HG02610 (cell line): ENCODE measurements at regions not wholly inside any gene's neighbourhood (a gene's known extent, or its start where the extent isn't known, plus 50 kb on each side); places are given as distances from the start of the nearest gene placed in this dataset.
A peak's percentile ranks its signal among the peaks of the same experiment; 100 is the strongest.

ENCODE experiments used
- ATAC-seq: cut with Tn5 transposase; IDR thresholded peaks from one replicate; pipeline ENCODE4 v1.9.1; 2021; ENCODE audit warnings: mild to moderate bottlenecking, moderate library complexity; ENCODE audit not compliant: unreplicated experiment

DNA sequence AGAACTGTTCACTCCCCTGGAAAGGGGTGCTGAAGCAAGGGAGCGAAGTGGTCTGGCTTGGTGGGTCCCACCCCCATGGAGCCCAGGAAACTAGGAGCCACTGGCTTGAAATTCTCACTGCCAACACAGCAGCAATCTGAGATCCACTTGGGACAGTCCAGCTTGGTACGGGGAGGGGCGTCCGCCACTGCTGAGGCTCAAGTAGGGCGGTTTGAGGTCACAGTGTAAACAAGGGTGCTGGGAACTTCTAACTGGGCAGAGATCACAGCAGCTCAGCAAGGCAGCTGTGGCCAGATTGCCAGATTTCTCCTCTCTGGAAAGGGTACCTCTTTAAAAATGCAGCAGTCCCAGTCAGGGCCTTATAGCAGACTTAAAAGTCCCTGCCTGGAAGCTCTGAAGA lies 53.9 kb upstream of the GALNTL6 start:
- ATAC-seq = no peak

DNA sequence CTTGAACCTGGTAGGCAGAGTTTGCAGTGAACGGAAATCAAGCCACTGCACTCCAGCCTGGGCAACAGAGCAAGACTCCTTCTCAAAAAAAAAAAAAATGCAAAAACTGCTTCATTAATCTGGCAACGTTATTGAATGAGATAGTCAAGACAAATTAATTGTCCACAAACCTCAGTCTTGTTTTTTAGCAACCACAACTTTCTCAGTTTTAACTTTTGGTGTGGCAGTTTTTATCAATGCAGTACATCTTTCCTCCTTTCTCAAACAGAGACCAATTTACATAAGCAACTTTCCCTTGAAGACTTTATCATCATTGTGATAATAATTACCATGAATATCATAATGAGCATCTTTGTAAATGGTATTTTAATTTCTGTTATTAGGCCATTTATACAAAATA lies 61.7 kb upstream of the GALNTL6 start:
- no peak for ATAC-seq

DNA sequence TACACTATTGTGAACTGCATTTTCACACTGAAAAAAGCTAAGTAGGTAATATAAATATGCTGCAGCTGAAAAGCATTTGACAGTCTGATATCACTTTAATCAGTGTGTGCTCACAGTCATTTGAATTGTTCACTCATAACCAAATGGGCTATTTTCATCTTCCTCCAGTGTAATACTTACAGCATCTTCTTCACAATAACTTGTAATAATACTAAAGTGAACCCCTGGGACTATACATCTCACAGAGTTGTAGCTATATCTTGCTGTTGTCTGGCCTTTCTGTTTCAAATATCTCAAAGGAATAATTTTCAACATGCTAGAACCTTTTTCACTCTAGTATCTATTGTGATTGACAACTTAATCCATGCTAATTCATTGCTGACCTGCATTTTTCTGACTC lies 66.8 kb upstream of the GALNTL6 start:
- no peak for ATAC-seq

DNA sequence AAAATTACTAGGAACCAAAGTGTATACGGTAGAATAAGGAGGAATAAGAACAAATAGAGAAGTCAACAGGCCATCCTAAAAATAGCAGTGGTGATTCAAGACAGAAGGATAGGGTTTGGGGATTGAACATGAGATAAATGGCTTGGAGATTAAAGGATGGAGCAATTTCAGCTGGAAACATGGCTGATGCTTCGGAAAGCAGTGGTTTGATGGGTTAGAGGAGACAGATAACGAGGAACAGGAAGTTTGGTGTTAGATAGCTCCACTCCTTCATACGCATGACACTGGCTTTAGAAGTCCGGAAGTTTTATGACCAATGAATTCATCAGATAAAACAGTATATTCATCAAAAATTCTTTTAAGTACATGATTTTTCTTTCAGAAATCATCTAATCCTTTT lies 70.8 kb upstream of the GALNTL6 start:
- no peak for ATAC-seq

DNA sequence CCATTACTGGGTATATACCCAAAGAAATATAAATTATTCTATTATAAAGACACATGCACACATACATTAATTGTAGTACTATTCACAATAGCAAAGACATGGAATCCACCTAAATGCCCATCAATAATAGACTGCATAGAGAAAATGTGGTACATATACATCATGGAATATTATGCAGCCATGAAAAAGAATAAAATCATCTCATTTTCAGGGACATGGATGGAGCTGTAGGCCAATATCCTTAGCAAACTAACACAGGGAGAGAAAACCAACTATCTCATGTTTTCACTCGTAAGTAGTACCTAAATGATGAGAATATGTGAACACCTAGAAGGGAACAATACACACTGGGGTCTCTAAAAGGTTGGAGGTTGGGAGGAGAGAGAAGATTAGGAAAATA lies 86.0 kb upstream of the GALNTL6 start:
- ATAC-seq = no peak

DNA sequence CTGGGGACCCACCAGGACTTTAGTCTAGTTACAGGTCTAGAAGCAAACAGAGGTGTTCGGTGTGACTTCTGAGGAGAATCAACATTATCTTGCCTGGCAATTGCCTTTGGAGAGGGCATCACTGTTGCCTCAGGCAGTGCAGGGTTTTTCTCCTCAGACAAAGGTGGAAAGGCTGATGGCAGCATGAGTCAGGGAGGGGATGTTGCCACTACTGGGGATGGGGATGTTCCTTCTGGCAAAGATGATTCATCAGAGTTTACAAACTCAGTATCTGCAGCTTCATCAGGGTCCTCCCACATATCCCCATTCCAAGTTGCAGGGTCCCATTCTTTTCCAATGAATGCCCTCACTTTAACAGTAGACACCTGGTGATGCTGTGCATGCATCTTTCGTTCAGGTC lies 91.3 kb upstream of the GALNTL6 start:
- ATAC-seq = no peak

DNA sequence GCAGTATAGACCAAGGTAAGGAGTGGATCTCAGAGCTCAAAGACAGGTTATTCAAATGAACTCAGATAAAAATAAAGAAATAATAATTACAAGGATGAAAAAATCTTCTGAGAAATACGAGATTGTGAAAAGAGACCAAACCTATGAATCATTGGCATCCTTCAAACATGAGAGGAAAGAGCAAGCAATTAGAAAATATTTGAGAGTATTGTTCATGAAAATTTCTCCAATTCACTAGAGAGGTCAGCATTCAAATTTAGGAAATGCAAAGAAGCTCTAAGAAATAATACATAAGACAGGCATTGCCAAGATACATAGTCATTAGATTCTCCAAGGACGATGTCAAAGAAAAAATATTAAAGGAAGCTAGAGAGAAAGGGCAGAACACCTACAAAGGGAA lies 93.5 kb upstream of the GALNTL6 start:
- no peak for ATAC-seq

DNA sequence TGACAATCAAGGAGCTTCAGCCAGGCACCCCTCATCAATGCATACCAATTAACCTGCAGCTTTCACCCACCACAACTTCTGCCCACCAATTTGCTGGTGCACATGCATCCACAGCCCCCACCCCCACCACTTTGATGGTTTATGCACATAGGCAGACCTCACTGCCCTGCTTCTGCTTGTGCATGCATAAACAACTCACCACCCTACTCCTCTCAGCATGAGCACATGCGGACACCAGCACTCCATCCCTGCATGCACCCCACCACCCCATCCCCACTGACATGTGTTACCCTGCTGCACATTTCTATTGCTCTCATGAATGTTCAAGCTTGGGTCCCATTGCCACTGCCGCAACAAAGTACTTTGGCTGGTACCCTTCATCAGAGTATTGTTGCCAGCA lies 94.5 kb upstream of the GALNTL6 start:
- no peak for ATAC-seq

DNA sequence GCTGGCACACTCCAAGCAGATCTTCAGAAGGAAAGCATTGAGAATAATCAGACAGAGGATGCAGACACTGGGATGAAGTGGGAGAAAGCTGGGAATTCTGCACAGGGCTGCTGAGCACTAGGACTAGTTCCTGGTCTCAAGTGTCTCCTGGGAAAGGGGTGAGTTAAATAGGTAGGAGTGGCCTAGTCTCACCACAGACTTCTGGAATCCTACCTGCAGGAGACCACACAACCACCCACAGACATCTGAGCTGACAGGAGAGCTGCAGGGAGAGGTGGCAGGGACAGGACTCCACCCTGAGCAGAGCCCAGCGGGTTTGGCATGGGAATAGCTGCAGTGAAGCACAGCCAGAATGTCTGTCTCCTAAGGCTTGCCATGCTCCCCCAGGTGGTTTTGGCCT lies 95.1 kb upstream of the GALNTL6 start:
- ATAC-seq = no peak

DNA sequence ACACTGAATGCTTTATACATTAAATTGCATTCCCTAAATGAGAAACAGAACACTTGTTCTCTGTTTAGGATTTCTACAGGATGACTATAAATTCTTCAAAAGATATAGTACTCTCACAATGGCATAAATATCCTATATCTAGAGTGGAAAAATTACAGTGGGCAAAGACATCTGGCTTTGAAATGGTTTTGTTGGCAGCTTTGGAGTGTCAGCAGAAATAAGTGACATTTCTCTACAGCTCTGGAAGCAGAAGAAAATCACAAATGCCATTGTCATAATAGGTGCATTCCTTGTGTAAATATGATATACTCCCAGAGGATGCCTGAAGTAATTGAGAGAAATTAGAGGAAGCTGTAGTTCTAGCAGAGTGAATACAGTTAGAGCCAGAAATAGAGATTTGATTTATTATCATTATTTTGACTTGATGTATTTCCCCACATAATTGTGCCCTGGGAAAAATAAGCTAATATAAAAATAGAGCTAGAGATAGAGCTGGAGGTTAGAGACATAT lies 95.9 kb upstream of the GALNTL6 start:
- no peak for ATAC-seq

DNA sequence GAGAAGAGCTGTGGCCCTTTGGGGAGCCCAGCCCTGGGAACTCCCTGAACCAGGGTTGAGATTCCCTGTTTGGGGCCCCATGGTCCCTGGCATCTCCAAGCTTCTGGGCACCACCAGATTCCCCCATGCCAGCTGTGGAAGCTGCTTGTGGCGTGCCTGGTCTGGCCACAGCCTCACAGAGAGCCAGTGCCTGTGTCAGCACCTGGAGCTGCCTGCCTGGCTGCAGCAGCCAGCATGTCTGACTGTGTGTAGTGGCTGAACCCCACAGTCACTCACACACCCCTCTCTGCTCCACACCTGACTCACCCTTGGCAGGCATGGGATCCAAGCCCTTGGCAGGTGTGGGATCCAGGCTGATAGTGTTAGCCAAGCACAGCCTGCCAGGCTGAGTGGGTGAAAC lies 97.2 kb upstream of the GALNTL6 start:
- no peak for ATAC-seq

DNA sequence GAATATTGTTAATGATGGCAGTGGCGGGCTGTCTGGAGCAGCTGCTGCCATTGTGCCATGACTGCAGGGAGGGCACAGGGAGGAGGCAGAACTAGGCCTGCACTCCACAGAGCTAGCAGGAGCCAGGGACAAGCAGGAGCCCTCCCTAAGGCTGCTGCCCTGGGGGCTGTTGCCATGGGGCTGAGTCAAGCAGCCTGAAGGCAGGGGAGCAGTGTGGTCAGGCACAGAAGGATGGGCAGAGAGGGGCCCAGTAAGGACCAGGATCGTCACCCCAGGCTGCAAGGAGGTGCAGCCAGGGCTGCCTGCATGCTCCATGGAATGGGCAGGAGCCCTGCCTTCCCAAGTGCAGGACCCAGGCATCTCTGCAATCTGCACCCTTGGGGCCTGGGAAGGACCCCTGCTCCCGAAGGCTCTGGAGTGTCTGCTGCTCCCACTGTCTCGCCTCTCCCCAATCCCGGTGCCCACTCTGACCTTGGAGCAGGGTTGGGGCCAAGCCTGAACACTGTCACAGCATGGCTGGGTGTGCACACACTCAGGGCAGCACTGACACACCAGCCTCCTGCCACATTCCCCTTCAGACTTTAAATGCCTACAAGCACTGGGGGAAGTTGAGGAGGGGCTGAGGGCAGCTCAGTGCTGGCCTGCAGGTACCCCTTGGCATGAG lies 98.3 kb upstream of the GALNTL6 start:
- no peak for ATAC-seq

DNA sequence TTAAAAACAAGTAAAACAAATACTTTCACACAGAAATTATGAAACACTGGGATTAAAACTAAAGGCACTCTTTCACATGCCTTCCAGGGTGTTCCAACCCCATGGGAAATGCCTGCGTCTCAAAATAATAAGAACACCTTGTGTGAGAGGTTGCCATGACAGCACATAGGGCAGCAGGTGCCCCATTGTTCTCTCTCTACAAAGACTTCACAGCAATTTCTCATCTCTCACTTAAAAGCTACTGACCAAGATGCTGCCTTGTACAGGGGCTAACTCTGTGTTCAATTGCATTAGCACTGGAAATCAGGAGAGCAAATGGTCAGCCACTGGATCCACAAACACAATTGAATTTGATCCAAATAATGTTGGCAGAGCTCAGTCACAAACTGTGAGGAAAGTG lies 102.5 kb upstream of the GALNTL6 start:
- ATAC-seq = no peak

DNA sequence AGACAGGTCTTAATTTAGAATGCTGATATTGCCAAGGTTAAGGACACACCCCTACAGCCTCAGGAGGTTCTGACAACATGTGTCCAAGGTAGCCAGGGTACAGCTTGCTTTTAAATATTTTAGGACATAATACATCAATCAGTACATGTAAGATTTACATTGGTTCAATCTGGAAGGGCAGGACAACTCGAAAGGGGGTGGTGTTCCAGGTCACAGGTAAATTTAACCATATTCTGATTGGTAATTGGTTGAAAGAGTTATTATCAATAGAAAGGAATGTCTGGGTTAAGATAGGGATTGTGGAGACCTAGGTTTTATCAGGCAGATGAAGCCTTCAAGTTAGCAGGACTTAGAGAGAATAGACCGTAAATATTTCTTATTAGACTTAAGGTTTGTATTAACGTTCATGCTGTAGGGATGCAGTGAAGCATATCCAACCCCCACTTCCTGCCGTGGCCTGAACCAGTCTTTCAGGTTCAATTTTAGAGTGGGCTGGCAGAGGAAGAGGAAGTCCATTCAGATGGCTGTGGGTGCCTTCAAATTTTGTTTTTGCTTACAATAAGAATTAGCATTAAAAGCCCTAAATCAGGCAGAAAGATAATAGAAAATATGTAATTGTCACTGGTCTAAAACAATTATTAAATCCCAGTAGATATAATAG lies 136.5 kb upstream of the GALNTL6 start:
- peak; percentile 97 for ATAC-seq

DNA sequence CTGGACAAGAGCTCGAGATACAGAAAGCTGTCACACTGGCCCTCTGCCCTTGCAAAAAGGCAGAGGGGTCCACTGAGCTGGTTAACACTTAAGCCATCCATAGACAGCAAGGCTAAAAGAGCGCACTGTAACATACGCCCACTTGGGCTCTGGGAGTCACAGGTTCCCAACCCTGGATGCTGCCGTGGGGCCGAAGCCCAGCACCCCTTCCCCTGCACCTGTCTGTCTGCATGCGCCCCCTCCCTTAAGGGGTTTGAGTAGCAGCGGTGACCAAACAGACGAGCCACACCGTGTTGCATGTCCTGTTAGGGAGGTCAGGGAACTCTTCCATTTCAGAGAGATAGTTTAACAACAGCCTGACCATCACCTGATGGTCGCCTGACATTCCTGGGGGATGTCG lies 138.4 kb upstream of the GALNTL6 start:
- ATAC-seq = no peak

DNA sequence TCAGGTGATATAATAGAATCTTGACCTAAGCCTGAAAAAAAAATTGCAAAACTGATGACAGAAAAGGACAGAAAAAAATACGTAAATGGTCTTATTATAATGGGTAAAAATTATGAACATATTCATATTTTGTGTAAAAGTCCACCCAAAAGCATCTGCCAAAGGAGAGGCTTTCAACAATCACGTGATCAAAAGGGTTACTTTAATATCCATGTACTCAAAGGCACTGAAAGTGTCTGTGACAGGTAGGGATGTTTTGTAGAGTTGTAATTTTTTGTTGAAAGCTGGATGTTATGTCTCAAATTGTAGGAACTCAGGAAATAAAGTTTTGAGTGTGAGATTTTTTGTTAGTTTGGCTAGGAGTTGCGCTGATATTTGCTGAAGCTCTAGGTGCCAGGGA lies 144.8 kb upstream of the GALNTL6 start:
- no peak for ATAC-seq

DNA sequence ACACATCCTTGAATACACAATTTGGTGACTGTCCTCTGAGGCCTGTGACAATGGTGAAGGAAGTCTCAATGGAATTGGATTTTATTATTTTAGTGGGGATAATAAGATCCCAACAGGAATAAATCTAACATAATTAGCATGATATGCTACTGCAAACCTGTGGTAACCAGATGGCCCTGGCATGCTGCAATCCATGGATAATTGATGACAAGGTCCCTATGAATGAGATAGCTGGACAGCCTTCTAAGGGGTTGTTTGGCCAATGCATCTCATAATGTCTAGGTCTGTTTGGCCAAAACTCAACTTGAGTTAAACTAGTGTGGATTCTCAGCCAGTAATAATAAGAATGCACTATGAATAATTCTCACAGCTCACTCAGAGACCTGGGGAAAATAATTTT lies 145.3 kb upstream of the GALNTL6 start:
- no peak for ATAC-seq

DNA sequence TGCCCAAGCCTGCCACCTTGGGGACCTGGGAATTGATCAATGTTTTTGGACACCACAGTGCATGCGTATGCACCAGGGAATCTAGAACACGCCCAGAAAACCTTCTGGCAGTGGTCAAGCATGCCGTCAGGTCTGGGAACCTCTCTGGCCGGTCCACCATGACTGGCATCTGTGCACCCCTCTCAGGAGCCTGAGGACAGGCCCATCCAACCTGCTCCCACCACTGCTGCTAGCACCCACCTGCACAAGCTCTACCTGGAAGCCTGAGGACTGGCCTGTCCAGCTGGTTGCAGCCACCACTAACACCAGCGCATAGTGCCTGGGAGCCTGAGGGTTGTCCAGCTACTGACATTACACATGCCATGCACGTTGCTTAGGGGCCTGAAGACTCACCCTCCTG lies 162.1 kb upstream of the GALNTL6 start:
- no peak for ATAC-seq

DNA sequence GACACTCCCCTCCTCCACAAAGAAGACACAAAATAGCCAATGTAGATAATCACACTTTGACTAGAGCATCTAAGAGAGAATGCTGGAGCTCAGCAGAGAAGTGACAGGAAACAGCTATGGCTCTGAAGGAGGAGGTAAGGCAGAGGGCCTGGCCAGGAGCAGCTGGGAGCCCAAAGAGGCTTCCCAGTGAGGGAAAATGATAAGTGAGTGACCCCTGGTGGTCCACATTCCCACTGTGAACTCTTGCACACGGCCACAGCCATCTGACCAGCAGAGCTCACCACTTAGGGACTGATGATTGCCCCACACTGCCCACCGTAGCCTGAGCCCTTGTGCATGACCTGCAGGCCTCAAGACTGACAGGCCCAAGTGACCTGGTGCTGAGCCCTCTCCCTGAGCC lies 162.7 kb upstream of the GALNTL6 start:
- peak; percentile 83 for ATAC-seq

DNA sequence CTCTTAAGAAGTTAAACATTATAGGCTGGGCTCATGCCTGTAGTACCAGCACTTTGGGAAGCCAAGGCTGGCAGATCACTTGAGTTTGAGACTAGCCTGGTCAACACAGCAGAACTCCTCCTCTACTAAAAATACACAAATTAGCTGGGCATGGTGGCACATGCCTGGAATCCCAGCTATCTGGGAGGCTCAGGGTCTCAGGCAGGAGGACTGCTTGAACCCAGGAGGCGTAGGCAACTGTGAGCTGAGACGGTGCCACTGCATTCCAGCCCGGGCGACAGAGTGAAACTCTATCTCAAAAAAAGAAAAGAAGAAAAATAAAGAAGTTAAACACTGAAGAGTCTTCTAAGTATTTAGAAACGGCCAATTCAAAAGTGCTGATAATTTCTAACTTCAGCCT lies 164.3 kb upstream of the GALNTL6 start:
- ATAC-seq = no peak

DNA sequence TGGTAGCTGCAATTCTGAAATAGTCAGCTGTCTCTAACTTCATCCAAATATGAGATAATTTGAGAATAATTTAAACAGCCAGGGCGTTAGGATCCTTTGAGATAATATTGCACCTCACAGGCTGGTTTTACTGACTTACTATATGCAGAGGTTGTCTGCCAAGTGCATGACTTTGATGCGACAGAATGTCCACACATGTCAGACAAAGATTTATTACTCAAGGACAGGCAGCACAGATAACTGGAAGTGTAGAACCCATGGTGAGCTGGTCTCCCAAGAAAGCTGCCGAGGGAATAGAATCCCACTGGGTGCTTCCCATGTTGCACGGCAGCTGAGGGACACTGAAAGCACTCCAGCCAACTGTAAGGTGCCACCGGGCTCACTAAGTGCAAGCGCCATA lies 166.2 kb upstream of the GALNTL6 start:
- no peak for ATAC-seq

DNA sequence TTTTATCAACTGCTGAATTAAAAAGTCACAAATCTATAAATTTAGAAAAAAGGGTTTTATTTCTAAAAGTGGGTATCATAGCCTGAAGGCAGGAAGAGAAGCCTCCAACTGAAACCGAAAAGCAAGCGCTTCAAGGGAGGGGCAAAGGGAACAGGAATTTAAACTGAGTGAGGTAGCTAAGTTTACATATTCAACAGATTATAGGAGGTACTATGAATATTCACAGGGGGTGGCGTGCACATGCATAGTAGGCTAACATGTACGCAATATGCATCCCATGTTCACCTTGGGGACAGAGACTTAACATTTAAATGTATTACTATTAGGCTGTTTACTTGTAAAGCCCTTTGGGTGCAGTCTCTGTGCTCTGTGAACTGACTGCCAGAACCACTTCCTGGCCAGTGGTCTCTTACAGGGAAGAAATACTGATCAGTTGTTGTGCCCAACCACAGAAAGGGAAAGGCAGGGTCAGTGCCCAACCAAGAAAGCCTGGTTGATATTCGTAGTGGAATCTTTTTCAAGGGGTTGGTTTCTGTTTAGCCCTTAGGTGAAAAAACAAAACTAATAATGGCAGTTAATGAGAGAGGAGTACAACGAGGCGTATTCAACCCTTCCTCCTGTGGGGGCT lies 168.7 kb upstream of the GALNTL6 start:
- peak; percentile 75 for ATAC-seq
